ENCODE measurements at regions not wholly inside any gene's neighbourhood (a gene's known extent, or its start where the extent isn't known, plus 50 kb on each side); places are given as distances from the start of the nearest gene placed in this dataset.

DNA sequence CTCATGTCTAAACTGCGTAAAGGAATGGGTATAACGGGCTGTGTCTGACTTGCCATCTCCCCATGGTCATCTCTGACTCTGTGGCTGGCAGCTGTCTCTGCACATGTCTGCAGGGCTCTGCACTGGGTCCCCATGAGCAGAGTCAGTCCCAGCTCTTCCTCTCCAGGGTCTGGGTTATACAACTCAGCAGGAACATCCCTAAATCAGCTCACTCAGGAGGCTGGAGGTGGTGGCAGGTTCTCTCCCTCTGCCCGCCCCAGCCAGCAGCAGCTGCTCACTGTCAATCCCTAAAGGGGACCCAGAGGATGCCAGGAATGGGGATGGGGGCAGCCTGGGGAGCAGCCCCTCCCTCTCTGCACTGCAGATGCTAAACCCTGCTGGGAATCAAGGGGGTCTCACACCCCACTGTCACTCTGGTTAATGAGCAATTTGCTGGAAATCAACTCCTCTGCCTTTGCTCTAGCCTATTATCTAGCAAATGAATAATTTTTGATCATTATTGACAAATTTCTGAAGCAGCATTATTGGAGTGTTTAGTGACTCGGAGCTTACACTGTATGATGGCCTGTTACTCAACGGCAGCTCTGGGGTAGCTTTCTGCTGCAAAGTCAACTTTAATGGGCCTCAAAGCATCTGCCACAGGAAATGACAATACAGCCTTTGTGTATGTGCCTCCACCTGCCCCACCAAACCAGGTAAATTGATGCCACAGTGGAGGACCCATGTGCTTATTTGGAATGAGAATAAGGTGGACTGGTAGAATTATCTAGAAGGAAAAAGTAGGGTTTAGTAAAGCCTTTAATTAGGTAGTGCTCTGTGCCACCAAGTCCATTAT lies 55.7 kb upstream of the SHANK2 start:
- TF ChIP-seq, protein P1, sequence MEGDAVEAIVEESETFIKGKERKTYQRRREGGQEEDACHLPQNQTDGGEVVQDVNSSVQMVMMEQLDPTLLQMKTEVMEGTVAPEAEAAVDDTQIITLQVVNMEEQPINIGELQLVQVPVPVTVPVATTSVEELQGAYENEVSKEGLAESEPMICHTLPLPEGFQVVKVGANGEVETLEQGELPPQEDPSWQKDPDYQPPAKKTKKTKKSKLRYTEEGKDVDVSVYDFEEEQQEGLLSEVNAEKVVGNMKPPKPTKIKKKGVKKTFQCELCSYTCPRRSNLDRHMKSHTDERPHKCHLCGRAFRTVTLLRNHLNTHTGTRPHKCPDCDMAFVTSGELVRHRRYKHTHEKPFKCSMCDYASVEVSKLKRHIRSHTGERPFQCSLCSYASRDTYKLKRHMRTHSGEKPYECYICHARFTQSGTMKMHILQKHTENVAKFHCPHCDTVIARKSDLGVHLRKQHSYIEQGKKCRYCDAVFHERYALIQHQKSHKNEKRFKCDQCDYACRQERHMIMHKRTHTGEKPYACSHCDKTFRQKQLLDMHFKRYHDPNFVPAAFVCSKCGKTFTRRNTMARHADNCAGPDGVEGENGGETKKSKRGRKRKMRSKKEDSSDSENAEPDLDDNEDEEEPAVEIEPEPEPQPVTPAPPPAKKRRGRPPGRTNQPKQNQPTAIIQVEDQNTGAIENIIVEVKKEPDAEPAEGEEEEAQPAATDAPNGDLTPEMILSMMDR (IDR thresholded peaks at IDR 0.05), result no peak
- intact Hi-C loops (cut with DNase I), result no loop called here
- H3K4me3 ChIP-seq, result no peak overlapping the region
- no peak for DNase-seq
- no peaks in the 10 kb centered on the region for H3K9me3 ChIP-seq
- no peaks in the 10 kb centered on the region for H3K4me1 ChIP-seq
- H3K27me3 ChIP-seq (ENCODE audit: low read depth), result no peaks in the 10 kb centered on the region
- H3K36me3 ChIP-seq, result no peaks in the 10 kb centered on the region
- no peak overlapping the region for H3K27ac ChIP-seq
- no peak for ATAC-seq

GRCh38 chr11:71305451-71306125 lies 53.2 kb upstream of the SHANK2 start:
- no peak overlapping the region for H3K4me3 ChIP-seq
- H3K27ac ChIP-seq, result no peak overlapping the region
- no peaks in the 10 kb centered on the region for H3K9me3 ChIP-seq
- H3K4me1 ChIP-seq, result no peaks in the 10 kb centered on the region
- peaks cover 2% of the 10 kb centered on the region for H3K27me3 ChIP-seq (ENCODE audit: low read depth)
- intact Hi-C loops (cut with DNase I), result no loop called here
- H3K36me3 ChIP-seq, result no peaks in the 10 kb centered on the region
- ATAC-seq (no peak), DNase-seq (no peak)
- TF ChIP-seq, protein P1 (IDR thresholded peaks at IDR 0.05), result no peak

DNA sequence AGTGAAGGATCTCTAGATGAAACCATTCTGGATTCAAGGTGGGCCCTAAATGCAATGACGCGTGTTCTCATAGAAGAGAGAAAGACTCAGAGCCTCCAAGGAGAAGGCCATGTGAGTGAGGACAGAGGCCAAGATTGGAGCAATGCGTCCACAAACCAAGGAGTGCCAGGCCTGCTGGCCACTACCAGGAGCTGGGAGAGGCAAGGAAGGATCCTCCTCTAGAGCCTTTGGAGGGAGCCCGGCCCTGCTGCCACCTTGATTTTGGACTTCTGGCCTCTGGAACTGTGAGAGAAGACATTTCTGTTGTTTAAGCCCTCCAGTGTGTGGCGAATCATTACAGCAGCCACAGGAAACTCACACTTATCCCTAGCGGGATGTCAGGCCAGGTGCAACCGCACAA lies 52.7 kb upstream of the SHANK2 start:
- TF ChIP-seq, protein P1 (IDR thresholded peaks at IDR 0.05), result no peak
- ATAC-seq (no peak), DNase-seq (no peak)
- intact Hi-C loops (cut with DNase I), result no loop called here
- Histone ChIP-seq H3K27ac (no peak overlapping the region), H3K36me3 (no peaks in the 10 kb centered on the region), H3K27me3 (ENCODE audit: low read depth) (peaks cover 3% of the 10 kb centered on the region), H3K4me1 (no peaks in the 10 kb centered on the region), H3K4me3 (no peak overlapping the region), H3K9me3 (no peaks in the 10 kb centered on the region)

- Histone ChIP-seq H3K4me3 (no peak overlapping the region), H3K4me1 (no peaks in the 10 kb centered on the region), H3K27ac (no peak overlapping the region), H3K9me3 (no peaks in the 10 kb centered on the region), H3K27me3 (ENCODE audit: low read depth) (peaks cover 3% of the 10 kb centered on the region), H3K36me3 (no peaks in the 10 kb centered on the region)
- no peak for ATAC-seq
- no peak for DNase-seq
- TF ChIP-seq, protein P1 (IDR thresholded peaks at IDR 0.05), result no peak
- intact Hi-C loops (cut with DNase I), result no loop called here
Observed at GRCh38 chr11:71304491-71304890, 52.1 kb upstream of the SHANK2 start.

DNA sequence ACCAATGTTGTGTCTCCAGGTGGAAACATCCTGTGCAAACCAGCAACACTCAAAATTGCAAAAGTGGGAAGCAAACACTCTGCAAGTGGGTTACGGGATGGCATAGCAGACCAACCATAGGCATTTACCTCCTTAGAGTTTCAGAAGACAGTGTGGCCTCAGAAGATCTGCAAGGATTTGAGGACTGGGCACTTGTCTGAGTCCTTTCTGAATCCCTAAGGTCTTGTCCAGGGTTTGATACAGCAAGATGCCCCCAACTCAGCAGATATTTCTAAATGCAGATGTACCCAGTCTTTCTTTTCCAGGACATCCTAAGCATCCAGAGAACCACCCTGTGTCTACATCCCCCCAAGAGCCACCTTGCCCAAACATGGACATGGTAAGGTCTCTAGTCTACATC lies 51.7 kb upstream of the SHANK2 start:
- peaks cover 3% of the 10 kb centered on the region for H3K27me3 ChIP-seq (ENCODE audit: low read depth)
- ATAC-seq, result no peak
- TF ChIP-seq, protein P1 (IDR thresholded peaks at IDR 0.05), result no peak
- no peaks in the 10 kb centered on the region for H3K4me1 ChIP-seq
- no peak overlapping the region for H3K27ac ChIP-seq
- no peak overlapping the region for H3K4me3 ChIP-seq
- H3K36me3 ChIP-seq, result no peaks in the 10 kb centered on the region
- no peaks in the 10 kb centered on the region for H3K9me3 ChIP-seq
- intact Hi-C loops (cut with DNase I), result no loop called here
- DNase-seq, result no peak
